ENCODE measurements at regions not wholly inside any gene's neighbourhood (a gene's known extent, or its start where the extent isn't known, plus 50 kb on each side); places are given as distances from the start of the nearest gene placed in this dataset.

DNA sequence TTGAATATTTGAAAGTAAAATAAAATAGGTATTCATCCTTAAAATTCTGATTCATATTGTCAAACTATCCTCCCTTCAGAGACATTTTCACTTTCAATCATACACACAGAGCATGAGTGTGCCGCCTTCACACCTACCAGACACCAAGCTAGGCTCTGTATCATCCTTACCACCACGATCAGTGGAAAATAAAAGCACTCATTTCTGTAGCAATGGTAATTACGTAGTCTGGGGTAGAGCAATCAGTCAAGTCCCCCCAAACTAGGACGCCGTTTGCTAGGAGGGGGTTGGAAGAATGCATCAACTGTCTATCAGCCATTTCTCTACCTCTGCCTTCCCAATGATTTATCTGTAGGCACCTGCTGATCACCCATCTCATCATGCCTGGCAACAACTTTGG lies 84.6 kb upstream of the GRIN2A start:
- H3K4me2 ChIP-seq, result no peak overlapping the region
- no peaks in the 10 kb centered on the region for H3K27me3 ChIP-seq (ENCODE audit: insufficient read depth)
- H3K9me2 ChIP-seq, result no peaks in the 10 kb centered on the region
- H3K79me2 ChIP-seq (ENCODE audit: insufficient read depth), result no peaks in the 10 kb centered on the region
- H3K4me3 ChIP-seq (ENCODE audit: low read depth in 2 of 2, low read length in 1 of 2), result no peak overlapping the region
- H3K9ac ChIP-seq, result no peak overlapping the region
- H3F3A ChIP-seq (replicated peaks; ENCODE audit: insufficient read depth), result no peaks in the 10 kb centered on the region
- no peaks in the 10 kb centered on the region for H4K20me1 ChIP-seq (ENCODE audit: insufficient read depth)
- no peaks in the 10 kb centered on the region for H3K36me3 ChIP-seq (replicated peaks in 1 of 2; ENCODE audit: control insufficient read depth in 1 of 2, insufficient read depth in 2 of 2, low read length in 1 of 2)
- H3K4me1 ChIP-seq (ENCODE audit: control insufficient read depth in 1 of 2, insufficient read depth in 2 of 2, low read depth in 1 of 2, low read length in 1 of 2), result no peaks in the 10 kb centered on the region
- CTCF ChIA-PET, result interaction anchor here (1.3 to 2.5 kb wide), 3 partner anchors 9 to 243 kb away, joined by 3 to 8 read pairs (median 6); no protein-coding TSS in a partner anchor
- TF ChIP-seq, protein P1, sequence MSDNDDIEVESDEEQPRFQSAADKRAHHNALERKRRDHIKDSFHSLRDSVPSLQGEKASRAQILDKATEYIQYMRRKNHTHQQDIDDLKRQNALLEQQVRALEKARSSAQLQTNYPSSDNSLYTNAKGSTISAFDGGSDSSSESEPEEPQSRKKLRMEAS (IDR thresholded peaks at IDR 0.05; ENCODE audit: low read depth), result no peak
- TF ChIP-seq RXRA (IDR thresholded peaks at IDR 0.05; ENCODE audit: borderline replicate concordance, low read depth) (no peak), GABPA (IDR thresholded peaks at IDR 0.05; ENCODE audit: low read depth) (no peak), SIN3A (IDR thresholded peaks at IDR 0.05; ENCODE audit: borderline replicate concordance, low read depth, low read length) (no peak), YY1 (IDR thresholded peaks at IDR 0.05; ENCODE audit: low read depth) (no peak), TCF12 (IDR thresholded peaks at IDR 0.05) (no peak), MEF2A (IDR thresholded peaks at IDR 0.05; ENCODE audit: borderline replicate concordance, low read depth) (no peak), JUND (IDR thresholded peaks at IDR 0.05) (no peak), RAD21 (IDR thresholded peaks at IDR 0.05; ENCODE audit: low read length) (no peak), GATA2 (CRISPR knock-in tag; IDR thresholded peaks at IDR 0.05) (no peak), FOSL2 (IDR thresholded peaks at IDR 0.05; ENCODE audit: borderline replicate concordance, low read depth) (no peak), RFX5 (IDR thresholded peaks at IDR 0.05; ENCODE audit: low read length) (no peak), ELF1 (IDR thresholded peaks at IDR 0.05) (no peak)
- TF ChIP-seq, protein P2, sequence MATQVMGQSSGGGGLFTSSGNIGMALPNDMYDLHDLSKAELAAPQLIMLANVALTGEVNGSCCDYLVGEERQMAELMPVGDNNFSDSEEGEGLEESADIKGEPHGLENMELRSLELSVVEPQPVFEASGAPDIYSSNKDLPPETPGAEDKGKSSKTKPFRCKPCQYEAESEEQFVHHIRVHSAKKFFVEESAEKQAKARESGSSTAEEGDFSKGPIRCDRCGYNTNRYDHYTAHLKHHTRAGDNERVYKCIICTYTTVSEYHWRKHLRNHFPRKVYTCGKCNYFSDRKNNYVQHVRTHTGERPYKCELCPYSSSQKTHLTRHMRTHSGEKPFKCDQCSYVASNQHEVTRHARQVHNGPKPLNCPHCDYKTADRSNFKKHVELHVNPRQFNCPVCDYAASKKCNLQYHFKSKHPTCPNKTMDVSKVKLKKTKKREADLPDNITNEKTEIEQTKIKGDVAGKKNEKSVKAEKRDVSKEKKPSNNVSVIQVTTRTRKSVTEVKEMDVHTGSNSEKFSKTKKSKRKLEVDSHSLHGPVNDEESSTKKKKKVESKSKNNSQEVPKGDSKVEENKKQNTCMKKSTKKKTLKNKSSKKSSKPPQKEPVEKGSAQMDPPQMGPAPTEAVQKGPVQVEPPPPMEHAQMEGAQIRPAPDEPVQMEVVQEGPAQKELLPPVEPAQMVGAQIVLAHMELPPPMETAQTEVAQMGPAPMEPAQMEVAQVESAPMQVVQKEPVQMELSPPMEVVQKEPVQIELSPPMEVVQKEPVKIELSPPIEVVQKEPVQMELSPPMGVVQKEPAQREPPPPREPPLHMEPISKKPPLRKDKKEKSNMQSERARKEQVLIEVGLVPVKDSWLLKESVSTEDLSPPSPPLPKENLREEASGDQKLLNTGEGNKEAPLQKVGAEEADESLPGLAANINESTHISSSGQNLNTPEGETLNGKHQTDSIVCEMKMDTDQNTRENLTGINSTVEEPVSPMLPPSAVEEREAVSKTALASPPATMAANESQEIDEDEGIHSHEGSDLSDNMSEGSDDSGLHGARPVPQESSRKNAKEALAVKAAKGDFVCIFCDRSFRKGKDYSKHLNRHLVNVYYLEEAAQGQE (IDR thresholded peaks at IDR 0.05; ENCODE audit: low read depth, low read length), result no peak
- TF ChIP-seq, protein P3, sequence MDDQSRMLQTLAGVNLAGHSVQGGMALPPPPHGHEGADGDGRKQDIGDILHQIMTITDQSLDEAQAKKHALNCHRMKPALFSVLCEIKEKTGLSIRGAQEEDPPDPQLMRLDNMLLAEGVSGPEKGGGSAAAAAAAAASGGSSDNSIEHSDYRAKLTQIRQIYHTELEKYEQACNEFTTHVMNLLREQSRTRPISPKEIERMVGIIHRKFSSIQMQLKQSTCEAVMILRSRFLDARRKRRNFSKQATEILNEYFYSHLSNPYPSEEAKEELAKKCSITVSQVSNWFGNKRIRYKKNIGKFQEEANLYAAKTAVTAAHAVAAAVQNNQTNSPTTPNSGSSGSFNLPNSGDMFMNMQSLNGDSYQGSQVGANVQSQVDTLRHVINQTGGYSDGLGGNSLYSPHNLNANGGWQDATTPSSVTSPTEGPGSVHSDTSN (IDR thresholded peaks at IDR 0.05), result no peak
- TF ChIP-seq, protein P4, sequence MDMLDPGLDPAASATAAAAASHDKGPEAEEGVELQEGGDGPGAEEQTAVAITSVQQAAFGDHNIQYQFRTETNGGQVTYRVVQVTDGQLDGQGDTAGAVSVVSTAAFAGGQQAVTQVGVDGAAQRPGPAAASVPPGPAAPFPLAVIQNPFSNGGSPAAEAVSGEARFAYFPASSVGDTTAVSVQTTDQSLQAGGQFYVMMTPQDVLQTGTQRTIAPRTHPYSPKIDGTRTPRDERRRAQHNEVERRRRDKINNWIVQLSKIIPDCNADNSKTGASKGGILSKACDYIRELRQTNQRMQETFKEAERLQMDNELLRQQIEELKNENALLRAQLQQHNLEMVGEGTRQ (IDR thresholded peaks at IDR 0.05; ENCODE audit: borderline replicate concordance, low read depth, low read length), result no peak
- WGBS (ENCODE audit: low lambda C conversion rate), result 48% methylated on average over 5 of the region's 5 CpGs
- no peak overlapping the region for H3K27ac ChIP-seq (ENCODE audit: low read depth in 2 of 2, low read length in 1 of 2)
- POLR2A ChIA-PET, result no interaction called here
- H3K9me3 ChIP-seq, result no peaks in the 10 kb centered on the region
- H2AFZ ChIP-seq (ENCODE audit: low read depth), result no peak overlapping the region
- no peak for DNase-seq
